B cell (primary cell): ENCODE measurements at regions not wholly inside any gene's neighbourhood (a gene's known extent, or its start where the extent isn't known, plus 50 kb on each side); places are given as distances from the start of the nearest gene placed in this dataset.
"Not testable (repeated sequence)": the region's sequence is repeated elsewhere in the genome, so short reads cannot be mapped to it uniquely, and the experiment has no call there.

Source experiments
- ATAC-seq: fragments of 200-7000 bp; cut with Tn5 transposase; one replicate; pipeline ENCODE4 v1.10.0; 2021; ENCODE audit warnings: low read depth, mild to moderate bottlenecking, moderate number of reproducible peaks, moderate library complexity
- CTCF ChIA-PET: fragments of 350-600 bp; sonication (Branson Sonifier 250); formaldehyde crosslinking; loops from one replicate; lab custom pipeline; 2021; ENCODE audit warnings: antibody characterized with exemption, inconsistent platforms; lab: Charles Lee
- POLR2A ChIA-PET: fragments of 350-600 bp; sonication (Branson Sonifier 250); formaldehyde crosslinking; loops from one replicate; lab custom pipeline; 2021; ENCODE audit warnings: antibody characterized with exemption; lab: Charles Lee
- DNase-seq: peaks from one replicate; pipeline ENCODE4 v3.0.0; 2013
- H2AFZ ChIP-seq: 2 replicates; pipeline ENCODE4 v1.6.1; 2012; ENCODE audit warnings: mild to moderate bottlenecking, low read depth, low read length; ENCODE audit not compliant: insufficient read depth, poor library complexity, severe bottlenecking
- H3K27ac ChIP-seq, 2 donors: 1 replicate in 1 of 2; 2 replicates in 1 of 2; pipeline ENCODE4 v1.5.1; 2012 to 2013; ENCODE audit warnings: low read length in 2 of 2, mild to moderate bottlenecking in 2 of 2, moderate library complexity in 1 of 2
- H3K27me3 ChIP-seq, 4 experiments: fragments of 200-600 bp in 1 of 4; sonication (generic) in 1 of 4; replicated peaks in 1 of 4; 1 replicate in 2 of 4; 2 replicates in 2 of 4; pipeline versions ENCODE4 v1.6.1 to v1.7.0; 2013 to 2016; ENCODE audit warnings: low read length in 3 of 4, mild to moderate bottlenecking in 2 of 4, mixed read lengths in 1 of 4, moderate library complexity in 1 of 4; ENCODE audit not compliant: insufficient read depth in 4 of 4, control insufficient read depth in 3 of 4; ENCODE audit errors: control extremely low read depth in 1 of 4
- H3K36me3 ChIP-seq, 2 experiments: replicated peaks in 1 of 2; 1 replicate in 1 of 2; 2 replicates in 1 of 2; pipeline versions ENCODE4 v1.6.1 to v1.7.1; 2013; ENCODE audit warnings: low read length in 1 of 2; ENCODE audit not compliant: insufficient read depth in 2 of 2, control insufficient read depth in 1 of 2; ENCODE audit errors: control extremely low read depth in 1 of 2, extremely low read depth in 1 of 2
- H3K4me1 ChIP-seq, 2 donors: fragments of 200-600 bp in 1 of 2; sonication (generic) in 1 of 2; 1 replicate in 1 of 2; 2 replicates in 1 of 2; pipeline versions ENCODE4 v1.5.1 to v1.6.1; 2013 to 2017; ENCODE audit warnings: low read length in 2 of 2; ENCODE audit not compliant: control insufficient read depth in 2 of 2, insufficient read depth in 2 of 2
- H3K4me2 ChIP-seq: replicated peaks from 2 replicates; pipeline ENCODE3; 2012; ENCODE audit warnings: mild to moderate bottlenecking, low read depth, low read length; ENCODE audit not compliant: poor library complexity, severe bottlenecking
- H3K4me3 ChIP-seq, 5 experiments: fragments of 200-600 bp in 1 of 5; sonication (generic) in 1 of 5; 1 replicate in 3 of 5; 2 replicates in 2 of 5; pipeline versions ENCODE4 v1.5.1 to v1.7.0; 2011 to 2016; ENCODE audit warnings: low read length in 4 of 5, mild to moderate bottlenecking in 4 of 5, low read depth in 2 of 5, control low read depth in 1 of 5, moderate library complexity in 1 of 5; ENCODE audit not compliant: insufficient read depth in 1 of 5; ENCODE audit errors: control extremely low read depth in 1 of 5, extremely low read depth in 1 of 5
- H3K79me2 ChIP-seq: fragments of 200-600 bp; sonication (generic); one replicate; pipeline ENCODE4 v1.6.0; 2016; ENCODE audit warnings: low read length; ENCODE audit not compliant: control insufficient read depth, insufficient read depth
- H3K9ac ChIP-seq: fragments of 200-600 bp; sonication (generic); 2 replicates; pipeline ENCODE4 v1.6.1; 2017; ENCODE audit warnings: mild to moderate bottlenecking, low read length, moderate library complexity
- H3K9me3 ChIP-seq, 3 donors: one replicate each; pipeline versions ENCODE4 v1.6.1 to v1.7.1; 2013; ENCODE audit warnings: low read length in 2 of 3; ENCODE audit not compliant: control insufficient read depth in 2 of 3, insufficient read depth in 1 of 3; ENCODE audit errors: control extremely low read depth in 1 of 3
- H4K20me1 ChIP-seq: 2 replicates; pipeline ENCODE4 v1.6.0; 2012; ENCODE audit warnings: mild to moderate bottlenecking, low read length; ENCODE audit not compliant: insufficient read depth, control insufficient read depth, poor library complexity, severe bottlenecking
- H3K27ac Mint-ChIP-seq: one replicate; pipeline ENCODE4 v1.8.0; 2021; ENCODE audit warnings: mixed read lengths
- H3K27me3 Mint-ChIP-seq: one replicate; pipeline ENCODE4 v1.8.0; 2021; ENCODE audit warnings: mixed read lengths
- H3K4me1 Mint-ChIP-seq: one replicate; pipeline ENCODE4 v1.8.0; 2021; ENCODE audit warnings: mixed read lengths
- H3K4me3 Mint-ChIP-seq: one replicate; pipeline ENCODE4 v1.8.0; 2021; ENCODE audit warnings: mixed read lengths
- H3K9me3 Mint-ChIP-seq: one replicate; pipeline ENCODE4 v1.8.0; 2022; ENCODE audit warnings: mixed read lengths; ENCODE audit not compliant: insufficient read depth
- CTCF ChIP-seq: fragments of 200-600 bp; IDR thresholded peaks from one replicate; pipeline ENCODE4 v1.8.0; 2022; ENCODE audit warnings: antibody characterized with exemption, mild to moderate bottlenecking
- EZH2 ChIP-seq: IDR thresholded peaks from 2 replicates; pipeline ENCODE4 v1.6.1; 2012; ENCODE audit warnings: borderline replicate concordance, low read depth, mild to moderate bottlenecking, moderate library complexity, low read length; ENCODE audit not compliant: insufficient read depth, poor library complexity, severe bottlenecking
- WGBS: methylation state at CpG from one replicate; pipeline ENCODE4 v1.1.5; 2013; ENCODE audit warnings: missing lambda C conversion rate; ENCODE audit not compliant: insufficient coverage; 5-methylcytosine and 5-hydroxymethylcytosine counted together
- intact Hi-C: fragments of 100-400 bp; cut with micrococcal nuclease; formaldehyde crosslinking; loops from one replicate; pipeline ENCODE4 v1.10.0; 2022

GRCh38 chr1:166432655-166433054 lies 265.9 kb upstream of the FAM78B start:
- Histone ChIP-seq H3K27ac (no peak overlapping the region), H4K20me1 (no peaks in the 10 kb centered on the region), H3K9ac (no peak overlapping the region), H3K36me3 (no peaks in the 10 kb centered on the region), H3K27me3 (peaks cover 0 to 3% (median 0%) of the 10 kb centered on the region in 4 experiments), H3K9me3 (no peaks in the 10 kb centered on the region), H2AFZ (no peak overlapping the region), H3K4me2 (no peak overlapping the region), H3K4me1 (no peaks in the 10 kb centered on the region), H3K79me2 (no peaks in the 10 kb centered on the region), H3K4me3 (no peak overlapping the region)
- intact Hi-C loops: loop anchor here (5.0 kb wide), 1 partner anchor 505 kb away; no protein-coding TSS in a partner anchor
- H3K4me1 Mint-ChIP-seq: no peaks in the 10 kb centered on the region
- peaks cover 2% of the 10 kb centered on the region for H3K27me3 Mint-ChIP-seq
- no peaks in the 10 kb centered on the region for H3K9me3 Mint-ChIP-seq
- DNase-seq: no peak
- no peak for TF ChIP-seq CTCF
- no peak for TF ChIP-seq EZH2
- no peak overlapping the region for H3K4me3 Mint-ChIP-seq
- 0% methylated on average over 1 of the region's 2 CpGs for WGBS
- H3K27ac Mint-ChIP-seq: no peak overlapping the region
- no peak for ATAC-seq
- ChIA-PET POLR2A (no interaction called here), CTCF (interaction anchor here (0.7 to 1.3 kb wide), 2 partner anchors 15 to 1081 kb away, joined by 3 to 5 read pairs; no protein-coding TSS in a partner anchor)

GRCh38 chr1:166433404-166434304 lies 266.9 kb upstream of the FAM78B start:
- H3K27ac ChIP-seq, H3K4me1 Mint-ChIP-seq, H3K9me3 Mint-ChIP-seq, H2AFZ ChIP-seq, H3K4me3 ChIP-seq, H3K27me3 Mint-ChIP-seq, H3K4me3 Mint-ChIP-seq, H3K27me3 ChIP-seq, H3K4me1 ChIP-seq, H3K79me2 ChIP-seq, H4K20me1 ChIP-seq, H3K36me3 ChIP-seq, ATAC-seq, H3K9me3 ChIP-seq, DNase-seq, H3K9ac ChIP-seq, POLR2A ChIA-PET, H3K27ac Mint-ChIP-seq, H3K4me2 ChIP-seq: not testable (repeated sequence)
- 38% methylated on average over 3 of the region's 7 CpGs for WGBS
- CTCF ChIA-PET: interaction anchor here (1.3 kb wide), 1 partner anchor 16 kb away, joined by 3 read pairs; no protein-coding TSS in a partner anchor
- intact Hi-C loops: loop anchor here (5.0 kb wide), 1 partner anchor 506 kb away; no protein-coding TSS in a partner anchor
